ENCODE measurements at regions not wholly inside any gene's neighbourhood (a gene's known extent, or its start where the extent isn't known, plus 50 kb on each side); places are given as distances from the start of the nearest gene placed in this dataset.

DNA sequence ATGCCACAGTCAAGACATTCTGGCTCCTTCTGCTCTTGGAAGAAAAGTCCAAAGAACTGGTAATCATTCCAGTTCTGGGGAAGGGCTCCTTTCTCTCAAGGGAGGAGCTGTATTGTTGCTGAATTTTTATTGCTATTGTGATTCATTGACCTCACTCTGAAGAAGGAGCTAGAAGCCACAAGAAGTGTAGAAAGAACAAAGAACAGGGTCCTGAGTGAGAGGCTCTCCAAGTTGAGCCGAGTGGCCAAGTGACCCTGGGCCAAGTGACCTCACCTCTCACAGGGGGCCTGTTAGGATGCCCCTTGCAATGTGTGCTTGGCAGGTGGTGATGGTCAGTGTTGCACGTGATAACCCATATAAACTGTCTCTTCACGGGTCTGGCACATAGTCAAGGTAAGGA lies 173.3 kb downstream of the FGF18 start:
- TF ChIP-seq CTCF (conservative IDR thresholded peaks at IDR 0.05; ENCODE audit: low read length): no peak
- no peak for TF ChIP-seq EZH2phosphoT487 (IDR thresholded peaks at IDR 0.05; ENCODE audit: borderline replicate concordance, low read depth, low read length)

Measured in OCI-LY7 (cell line).